Iris pigment epithelial cell (primary cell): ENCODE measurements at regions not wholly inside any gene's neighbourhood (a gene's known extent, or its start where the extent isn't known, plus 50 kb on each side); places are given as distances from the start of the nearest gene placed in this dataset.
"Not testable (repeated sequence)": the region's sequence is repeated elsewhere in the genome, so short reads cannot be mapped to it uniquely, and the experiment has no call there.

Experiments
- DNase-seq: peaks from one replicate; pipeline ENCODE4 v3.0.0-alpha.2; 2011; ENCODE audit warnings: low read depth

DNA sequence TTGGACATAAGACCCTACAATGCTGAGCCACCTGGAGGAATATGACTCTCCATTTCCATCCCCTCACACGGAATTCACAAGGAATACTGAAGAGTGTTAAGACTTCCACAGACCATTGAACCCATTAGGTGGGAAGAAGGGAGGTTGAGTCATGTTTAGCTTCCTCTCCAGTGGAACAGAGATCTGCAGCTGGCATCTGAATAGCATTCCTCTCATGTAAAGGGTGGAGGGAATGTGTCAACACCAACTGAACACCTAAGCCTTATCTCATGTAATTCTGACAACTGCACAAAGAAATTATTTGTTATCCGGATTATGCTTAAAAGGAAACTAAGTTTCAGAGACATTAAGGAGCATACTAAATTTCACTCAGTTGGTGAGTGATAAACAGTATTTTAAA is 705.9 kb downstream of the MAFB start:
- no peak for DNase-seq

DNA sequence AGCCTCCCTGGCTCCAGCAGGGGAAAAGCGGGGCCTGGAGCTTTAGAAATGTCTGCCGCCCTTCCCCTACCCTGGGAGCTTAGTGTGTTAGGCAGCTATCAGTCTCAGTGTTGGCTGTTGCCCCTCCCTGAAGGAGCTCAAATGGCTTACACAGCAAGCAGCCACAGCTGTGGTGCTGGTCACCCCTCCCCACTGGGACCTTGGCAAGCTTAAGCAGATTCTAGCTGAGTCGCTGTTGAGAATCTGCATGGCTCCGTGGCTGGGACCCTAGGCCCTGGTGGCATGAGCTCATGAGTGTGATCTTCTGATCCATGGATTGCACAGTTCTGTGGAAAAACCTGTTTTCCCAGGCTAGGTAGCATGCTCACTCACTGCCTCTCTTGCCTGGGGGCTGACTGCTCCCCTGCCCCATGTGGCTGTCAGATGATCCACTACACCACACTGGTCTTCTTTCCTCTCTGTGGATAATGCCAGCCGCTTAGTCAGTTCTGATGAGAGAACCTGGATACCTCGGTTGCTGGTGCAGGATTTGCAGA is 714.0 kb downstream of the MAFB start:
- DNase-seq: no peak

DNA sequence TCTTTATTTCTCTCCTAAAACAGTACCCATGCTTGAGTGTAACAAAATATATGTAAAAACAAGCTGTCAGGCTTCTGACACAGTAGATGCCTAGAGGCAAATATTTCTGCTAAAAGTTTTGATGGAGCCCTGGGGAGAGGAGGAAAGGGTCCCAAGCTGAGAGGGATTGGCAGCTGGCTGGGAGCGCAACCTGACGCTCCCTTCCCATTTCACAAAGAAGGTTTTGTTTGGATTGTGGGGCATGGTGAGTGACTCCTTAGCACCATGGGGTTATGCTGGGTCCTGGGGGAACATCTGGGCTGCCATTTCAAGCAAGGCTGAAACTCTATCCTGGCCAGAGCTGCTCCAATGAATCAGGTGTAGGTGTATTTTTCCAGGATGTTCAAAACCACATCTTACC is 720.5 kb downstream of the MAFB start:
- no peak for DNase-seq

DNA sequence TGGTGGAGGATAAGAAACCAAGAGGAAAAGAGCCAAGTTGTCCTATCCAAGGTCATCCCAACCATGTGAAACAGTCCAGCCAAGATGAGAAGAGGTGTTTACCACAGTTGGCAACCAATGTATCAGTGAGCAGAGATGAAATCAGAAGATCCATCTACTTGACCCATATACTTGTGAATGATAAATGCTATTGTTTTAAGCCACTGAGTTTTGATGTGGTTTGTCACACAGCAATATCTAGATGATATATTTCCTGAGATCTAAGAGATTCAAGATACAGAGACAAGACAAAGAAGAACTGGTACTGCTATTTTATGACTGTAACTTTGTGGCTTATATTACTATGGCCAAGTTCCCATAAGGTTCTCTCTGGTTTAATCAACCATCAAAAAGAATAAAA is 721.2 kb downstream of the MAFB start:
- DNase-seq: no peak

DNA sequence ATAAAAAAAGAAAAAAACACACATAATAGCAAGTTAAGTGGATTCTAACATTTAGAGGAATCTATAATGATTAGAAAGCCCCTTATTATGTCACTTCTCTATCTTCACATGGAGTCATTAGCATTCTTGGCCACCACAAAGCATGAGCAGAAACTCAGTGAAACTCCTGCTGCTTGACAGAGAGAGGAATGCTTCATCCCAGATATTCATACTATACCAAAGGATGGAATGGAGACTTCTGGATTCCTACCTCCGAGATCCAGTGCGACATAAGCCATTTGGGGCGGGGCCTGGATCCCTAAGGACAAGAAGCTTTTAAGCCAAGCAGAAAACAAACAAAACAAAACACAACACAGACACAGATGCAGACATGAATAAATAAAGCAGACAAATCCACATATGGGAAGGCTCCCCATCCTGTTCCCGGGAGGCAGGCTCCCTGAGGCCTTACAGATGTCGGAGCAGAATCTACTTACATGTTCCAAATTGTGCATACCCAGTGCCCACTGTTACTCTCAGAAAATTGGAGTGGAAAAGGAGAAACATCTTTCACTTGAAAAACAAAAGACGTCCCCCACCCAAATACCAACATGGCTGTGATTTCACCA is 727.3 kb downstream of the MAFB start:
- DNase-seq: no peak

DNA sequence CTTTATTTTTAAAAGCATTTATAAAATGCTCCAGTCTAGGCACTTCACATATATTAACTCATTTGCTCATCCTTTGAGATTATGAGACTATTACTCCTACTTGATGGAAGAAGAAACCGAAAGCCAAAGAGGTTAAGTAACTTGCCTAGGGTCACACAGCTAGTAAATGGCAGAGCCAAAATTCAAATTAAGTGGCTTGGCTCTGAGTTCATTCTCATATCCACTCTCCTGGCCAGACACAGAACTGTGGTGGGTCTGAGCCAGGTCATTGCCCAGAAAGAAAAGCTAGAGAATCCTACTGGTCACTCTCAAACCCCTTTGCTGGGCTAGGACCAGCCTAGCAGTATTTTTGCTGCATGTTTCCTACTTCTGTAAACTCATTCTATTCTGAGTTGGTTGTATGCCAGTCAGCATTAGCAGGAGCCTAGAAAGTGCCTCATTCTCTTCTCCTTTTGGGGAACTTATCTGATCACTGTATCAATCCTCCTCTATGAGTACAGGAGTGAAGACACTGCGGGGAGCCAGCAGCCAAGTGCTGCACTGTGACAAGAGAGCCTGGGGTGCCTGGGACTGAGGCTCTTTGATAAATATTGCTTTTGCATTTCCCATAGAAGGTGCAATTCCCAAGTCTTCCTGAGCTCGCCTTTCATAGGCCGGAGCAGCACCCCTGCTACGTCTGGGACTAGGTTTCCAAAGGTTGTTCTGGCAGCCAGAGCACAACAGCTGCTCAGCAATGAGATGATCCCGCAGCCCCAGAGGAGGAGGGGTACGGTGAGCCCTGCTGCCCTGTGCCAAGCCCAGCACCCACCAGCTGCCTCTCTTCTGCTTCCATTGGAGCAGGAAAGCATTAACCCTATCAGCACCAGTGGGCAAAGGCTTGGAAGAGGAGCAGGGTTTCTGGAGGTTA is 728.3 kb downstream of the MAFB start:
- no peak for DNase-seq

DNA sequence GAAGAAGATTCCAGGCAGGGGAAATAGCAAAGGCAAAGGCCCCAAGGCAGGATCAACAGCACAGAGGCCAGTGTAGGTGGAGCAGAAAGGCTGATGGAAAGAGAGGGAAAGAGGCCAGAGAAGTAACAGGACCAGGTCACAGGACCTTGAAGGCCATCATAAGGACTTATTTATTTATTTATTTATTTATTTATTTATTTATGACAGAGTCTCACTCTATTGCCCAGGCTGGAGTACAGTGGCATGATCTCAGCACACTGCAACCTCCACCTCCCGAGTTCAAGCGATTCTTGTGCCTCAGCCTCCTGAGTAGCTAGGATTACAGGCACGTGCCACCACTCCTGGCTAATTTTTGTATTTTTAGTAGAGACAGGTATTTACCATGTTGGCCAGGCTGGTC is 731.1 kb downstream of the MAFB start:
- not testable (repeated sequence) for DNase-seq

DNA sequence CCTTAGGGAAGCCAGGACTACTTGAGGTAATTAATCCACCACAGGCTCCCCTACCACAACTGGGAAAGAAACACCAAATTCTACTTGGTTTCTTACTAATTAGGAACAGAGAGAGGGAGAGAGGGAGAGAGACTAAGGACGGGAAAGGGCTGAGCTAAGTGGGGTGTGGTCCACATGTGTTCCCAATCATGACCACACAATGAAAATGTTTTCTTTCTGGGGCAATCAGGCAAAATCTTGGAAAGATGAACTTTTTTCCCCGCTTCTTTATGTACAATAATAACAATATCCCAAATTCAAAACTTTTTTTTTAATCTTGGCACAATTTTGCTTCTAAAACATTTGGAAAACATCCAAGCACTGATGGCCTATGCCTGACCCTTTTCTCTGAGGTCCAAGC is 734.4 kb downstream of the MAFB start:
- DNase-seq: no peak

DNA sequence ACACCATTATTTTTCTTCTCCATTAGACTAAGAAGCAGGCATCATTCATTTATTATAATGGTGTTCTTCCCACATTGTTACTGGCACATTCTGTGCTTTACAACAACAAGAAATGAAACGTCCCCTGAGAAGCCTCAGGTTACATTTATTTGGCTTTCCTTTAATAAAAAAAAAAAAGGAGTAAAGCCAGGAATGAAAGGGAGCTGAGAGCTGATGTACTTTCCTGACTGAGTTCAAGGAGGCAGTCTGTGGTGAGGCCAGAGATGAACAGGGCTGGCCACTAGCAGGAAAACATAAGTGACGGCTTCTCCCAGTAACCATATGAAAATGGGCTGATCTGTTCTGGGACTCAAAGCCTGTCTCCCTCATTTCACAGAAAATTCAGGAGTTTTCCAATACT is 742.1 kb downstream of the MAFB start:
- DNase-seq: no peak

DNA sequence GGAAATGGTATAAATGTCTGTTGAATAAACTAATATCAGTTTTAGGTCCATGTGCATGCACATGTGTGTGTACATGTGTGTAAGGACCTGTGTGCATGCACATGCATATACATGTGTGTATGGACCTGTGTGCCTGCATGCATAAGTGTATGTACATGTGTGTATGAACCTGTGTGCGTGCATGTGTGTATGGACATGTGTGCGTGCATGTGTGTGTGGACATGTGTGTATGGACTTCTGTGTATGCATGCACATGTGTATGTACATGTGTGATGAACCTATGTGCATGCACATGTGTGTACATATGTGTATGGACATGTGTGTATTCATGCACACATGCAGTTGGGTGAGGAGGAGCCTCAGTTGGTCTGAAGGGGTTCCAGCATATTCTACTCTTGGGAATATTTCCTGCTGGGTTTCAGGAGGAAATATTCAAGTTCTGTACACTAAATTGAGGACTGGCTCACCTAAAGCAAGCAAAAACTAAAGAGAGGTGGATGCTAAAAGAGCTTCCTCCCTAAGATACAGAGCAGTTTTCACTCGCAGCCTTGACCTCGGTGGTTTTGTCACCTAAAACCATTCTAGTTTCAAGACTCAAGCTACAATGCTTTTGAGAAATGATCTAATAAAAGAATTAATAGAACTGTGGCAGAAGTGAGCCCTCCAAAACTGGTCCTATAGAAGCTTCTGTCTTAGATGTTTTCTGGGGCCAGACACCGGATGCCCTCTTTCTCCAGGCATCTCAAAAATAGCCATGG is 742.8 kb downstream of the MAFB start:
- DNase-seq: no peak

DNA sequence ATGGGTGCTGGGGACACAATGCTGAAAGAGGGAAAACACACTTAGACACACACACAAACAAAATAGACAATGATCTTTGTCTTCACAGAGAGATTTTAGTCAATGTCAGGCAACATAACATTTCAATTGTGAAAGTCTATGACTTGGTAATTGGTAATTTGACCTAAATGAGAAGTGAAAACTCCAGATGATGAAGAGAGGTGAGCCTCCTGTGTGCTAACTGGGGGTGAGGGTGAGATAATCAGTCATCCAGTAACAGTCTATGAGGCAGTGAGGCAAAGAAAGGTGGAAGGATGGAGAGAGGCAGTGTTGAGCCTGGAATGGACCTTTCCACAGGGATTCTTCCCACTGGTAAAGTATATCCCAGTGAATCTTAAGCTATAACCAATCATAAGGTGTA is 744.2 kb downstream of the MAFB start:
- no peak for DNase-seq

DNA sequence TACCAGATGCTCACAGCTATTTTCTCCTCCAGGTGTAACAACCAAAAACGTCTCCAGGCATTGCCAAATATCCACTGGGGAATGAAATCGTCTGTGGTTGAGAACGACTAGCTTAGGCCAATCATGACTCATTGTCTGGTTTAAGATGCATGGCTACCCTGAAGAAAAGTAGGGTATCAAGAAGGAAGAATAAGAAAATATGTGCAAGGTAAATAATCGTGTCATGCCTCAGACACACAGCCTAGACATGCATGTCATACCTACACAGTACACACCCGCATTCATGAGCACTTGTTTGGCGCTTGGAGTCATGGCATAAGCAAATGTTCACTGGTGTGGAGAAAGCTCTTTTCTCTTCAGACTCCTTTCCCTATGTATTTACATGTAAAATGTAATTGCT is 745.7 kb downstream of the MAFB start:
- DNase-seq: no peak

DNA sequence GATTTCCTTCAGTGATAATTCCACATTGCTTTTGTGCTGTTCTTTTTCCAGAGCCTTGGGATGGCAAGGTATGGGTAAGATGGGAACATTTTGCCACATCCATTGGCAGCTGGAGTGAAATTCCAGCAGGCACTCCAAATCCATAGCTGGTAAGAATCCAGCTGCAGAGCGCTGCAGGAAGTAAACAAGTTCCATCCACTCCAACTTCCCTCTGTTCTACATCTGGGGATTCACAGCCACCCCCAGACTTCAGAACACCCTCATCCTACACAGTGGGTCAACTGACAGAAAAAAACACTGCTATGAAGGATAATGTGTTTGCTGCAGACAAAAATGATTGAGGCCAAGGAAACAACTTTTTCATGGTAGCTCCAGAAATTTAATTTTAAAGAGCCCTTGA is 747.8 kb downstream of the MAFB start:
- DNase-seq: no peak

DNA sequence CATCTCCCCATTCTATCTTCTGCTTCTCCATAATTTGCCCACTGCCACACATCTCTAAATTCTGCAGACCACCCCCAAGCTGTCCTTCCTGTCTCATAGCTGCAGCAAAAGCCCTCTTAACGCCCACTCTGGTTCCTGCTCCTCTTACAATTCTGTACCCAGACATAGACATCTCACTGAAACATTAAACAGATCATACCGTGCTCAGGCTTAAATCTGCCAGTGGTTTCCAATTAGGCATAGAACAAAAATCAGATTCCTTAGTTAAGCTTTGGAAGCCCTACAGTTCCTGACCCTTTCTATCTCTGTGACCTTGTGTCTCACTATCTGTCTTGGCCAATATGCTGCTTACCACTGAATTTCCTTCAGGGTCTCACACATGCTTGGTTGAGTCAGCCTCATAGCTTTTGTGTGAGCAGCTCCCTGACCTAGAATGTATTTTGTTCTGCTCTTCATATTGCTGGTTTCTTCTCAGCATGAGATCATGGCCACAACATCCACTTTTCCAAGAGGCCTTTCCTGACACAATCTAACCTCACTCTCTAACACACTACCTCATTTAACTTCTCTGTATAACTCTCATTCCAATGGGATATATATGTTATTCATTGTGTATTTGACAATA is 749.7 kb downstream of the MAFB start:
- no peak for DNase-seq

DNA sequence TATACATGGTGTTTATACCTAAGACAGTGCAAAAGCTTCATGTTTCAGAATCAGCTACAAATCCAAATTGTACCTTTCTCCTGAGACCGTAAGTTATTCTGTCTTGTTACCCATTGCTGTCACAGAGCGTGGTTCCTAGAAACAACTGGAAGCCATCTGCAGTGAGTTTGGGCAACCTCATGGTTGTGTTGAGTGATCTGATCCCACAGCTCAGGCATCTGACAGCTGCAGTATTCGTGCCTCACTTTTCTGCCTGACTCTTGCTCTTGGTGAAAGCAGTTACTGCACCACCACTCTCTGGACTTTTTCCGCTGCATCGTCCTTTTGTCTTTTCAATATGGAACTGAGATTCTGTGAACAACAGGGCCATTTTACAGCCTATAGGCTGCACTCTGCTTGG is 752.6 kb downstream of the MAFB start:
- no peak for DNase-seq

DNA sequence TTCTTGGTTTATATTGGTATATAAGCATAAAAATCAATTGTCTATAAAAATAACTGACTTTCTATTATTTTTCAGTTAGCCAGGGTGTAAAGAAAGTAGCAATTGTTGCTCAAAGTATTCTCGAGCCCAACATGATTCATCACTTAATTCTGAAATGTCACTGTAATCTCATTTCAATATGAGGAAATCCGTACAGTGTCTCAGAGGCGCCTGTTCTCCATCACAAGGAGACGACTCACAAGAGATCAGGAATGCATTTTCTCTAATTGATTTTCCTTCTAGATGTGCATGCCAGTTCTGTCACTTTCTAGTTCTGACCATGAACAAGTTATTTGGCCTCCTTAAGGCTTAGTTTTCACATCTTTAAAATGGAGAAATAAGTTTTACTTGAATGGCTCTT is 753.1 kb downstream of the MAFB start:
- no peak for DNase-seq

DNA sequence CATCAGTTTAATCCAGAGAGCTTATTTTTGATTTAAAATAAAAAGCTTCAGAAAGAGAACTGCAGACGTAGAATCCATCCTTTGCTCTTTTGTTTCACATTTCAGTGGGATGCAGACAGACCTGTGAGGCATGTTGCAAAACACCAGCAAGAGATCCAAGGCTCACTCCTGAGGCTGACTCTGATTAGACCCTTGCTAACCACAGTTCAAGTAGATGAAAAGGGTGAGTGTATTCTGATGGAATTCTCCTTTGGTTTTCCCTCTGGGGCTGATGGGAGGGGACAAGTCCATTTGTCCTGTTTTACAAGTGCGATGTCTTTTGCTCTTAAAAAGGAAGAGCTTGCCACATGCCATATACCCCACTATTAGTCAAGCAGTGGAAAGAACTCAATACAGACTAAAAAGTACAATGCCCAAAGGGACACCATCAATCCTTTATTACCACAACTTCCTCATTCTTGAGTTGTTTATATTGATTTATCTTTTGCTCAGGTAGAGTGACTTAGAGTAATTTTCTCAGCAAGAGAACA is 772.7 kb downstream of the MAFB start:
- no peak for DNase-seq

DNA sequence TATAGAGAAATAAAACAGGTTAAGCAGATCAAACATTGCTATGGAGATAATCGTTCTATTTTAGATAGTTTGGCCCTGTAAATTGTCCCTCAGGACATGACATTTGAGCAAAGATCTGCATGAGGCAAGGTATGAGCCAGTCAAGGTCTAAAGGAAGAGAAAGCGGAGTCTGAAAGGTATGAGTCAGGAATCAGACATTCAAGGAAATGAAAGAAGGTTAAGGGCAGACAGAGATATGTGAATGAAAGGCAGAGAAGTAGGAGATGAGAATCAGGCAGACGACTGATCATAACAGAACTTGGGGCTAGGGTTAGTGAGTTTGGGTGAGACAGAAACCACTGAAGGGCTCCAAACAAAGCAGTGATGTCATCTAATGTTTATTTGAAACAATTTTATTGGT is 775.8 kb downstream of the MAFB start:
- DNase-seq: no peak

DNA sequence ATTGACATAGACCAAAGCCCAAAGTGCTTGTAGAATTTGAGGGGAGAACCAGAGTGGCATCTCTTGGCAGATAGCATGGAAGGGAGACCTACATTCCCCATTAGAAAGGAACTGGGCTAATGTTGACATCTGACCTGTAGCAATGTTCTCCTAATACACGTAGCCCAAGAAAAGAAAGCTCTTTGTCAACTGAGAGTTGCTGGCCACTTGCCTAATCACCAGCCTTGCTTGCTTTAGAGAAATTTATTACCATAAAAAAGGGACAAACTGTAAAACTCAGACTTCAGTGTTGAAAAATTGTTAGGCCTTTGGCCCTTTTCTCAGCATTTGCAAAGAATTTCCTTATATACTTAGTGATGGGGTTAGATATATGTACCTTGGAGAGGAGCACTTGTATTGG is 777.5 kb downstream of the MAFB start:
- no peak for DNase-seq

DNA sequence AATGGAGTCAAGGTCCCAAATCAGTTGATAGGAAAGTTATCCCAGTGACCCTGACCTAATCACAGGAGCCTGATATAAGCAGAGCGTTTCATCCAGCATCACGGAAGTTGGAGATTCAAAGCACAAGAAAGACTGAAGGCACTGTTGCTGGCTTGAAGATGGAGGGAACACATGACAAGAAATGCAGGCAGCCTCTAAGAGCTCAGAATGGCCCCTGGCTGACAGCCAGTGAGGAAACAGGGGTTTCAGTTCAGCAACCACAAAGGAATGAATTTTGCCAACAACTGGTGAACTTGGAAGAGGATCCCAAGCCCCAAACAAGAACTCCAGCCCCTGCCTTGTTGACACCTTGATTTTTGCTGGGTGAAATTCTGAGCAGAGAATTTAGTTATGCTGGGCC is 778.5 kb downstream of the MAFB start:
- DNase-seq: no peak

DNA sequence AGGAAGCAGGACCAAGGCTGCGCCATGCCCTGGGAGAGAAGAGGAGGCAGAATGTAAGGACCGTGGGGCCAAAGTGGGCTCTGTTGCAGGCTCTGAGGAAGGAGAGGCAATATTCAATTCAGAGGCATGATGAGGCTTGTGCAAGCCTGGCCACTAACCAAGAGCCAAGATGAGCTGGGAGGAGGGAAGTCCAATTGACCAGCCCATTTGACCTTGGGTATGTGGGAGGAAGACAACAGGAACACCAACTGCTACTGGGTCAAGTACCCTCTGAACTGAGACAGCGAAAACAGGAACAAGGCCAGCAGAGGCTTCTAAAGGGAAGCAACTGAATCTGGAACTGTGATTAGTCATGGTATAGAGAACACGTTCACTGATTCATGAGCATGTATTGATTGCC is 779.6 kb downstream of the MAFB start:
- DNase-seq: no peak

DNA sequence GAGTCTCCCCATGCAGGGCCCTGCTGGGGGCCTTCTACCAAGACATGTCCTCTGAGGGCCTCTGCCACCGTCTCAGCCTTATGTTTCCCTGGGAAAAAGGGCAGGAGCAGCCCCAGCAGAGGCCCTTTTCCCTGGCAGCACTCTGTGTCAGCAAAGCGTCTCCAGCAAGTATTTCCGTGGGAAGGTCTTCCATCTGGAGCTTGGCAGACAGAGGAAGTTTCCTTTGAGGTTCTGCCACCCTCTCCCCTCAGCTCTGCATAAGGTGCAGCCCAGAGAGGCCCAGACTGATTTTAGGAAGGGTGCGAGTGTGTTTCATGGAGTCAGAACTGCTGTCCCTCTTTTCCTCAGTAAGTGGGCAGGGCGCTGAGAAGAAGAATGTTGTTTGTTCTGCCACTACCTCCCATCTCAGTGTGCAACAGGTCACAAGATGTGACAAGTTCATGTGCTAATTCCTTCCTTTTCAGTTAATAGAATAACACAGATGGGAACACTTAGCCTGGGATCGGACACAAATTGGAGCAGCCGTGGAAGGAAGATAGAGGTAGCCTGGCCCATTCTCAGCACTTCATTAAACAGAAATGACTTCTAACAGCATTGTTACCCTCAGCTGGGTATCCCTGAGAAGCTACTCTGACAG is 784.4 kb downstream of the MAFB start:
- DNase-seq: no peak
